ENCODE measurements at regions not wholly inside any gene's neighbourhood (a gene's known extent, or its start where the extent isn't known, plus 50 kb on each side); places are given as distances from the start of the nearest gene placed in this dataset.

- no peaks in the 10 kb centered on the region for H3K36me3 ChIP-seq
- no peaks in the 10 kb centered on the region for H3K4me1 ChIP-seq
- intact Hi-C loops (cut with DNase I) = no loop called here
- 60 to 65% methylated on average over 10 of the region's 10 CpGs for WGBS, 2 donors
- DNase-seq (no peak), ATAC-seq (no peak), FAIRE-seq (no peak)
- no peak overlapping the region for H3K27ac ChIP-seq
- H3K27me3 ChIP-seq = no peaks in the 10 kb centered on the region
- H3K4me3 ChIP-seq = no peak overlapping the region
- no peak for TF ChIP-seq CTCF (IDR thresholded peaks at IDR 0.05)
- no peaks in the 10 kb centered on the region for H3K9me3 ChIP-seq
Measured at GRCh38 chr13:22461854-22462490, 718.8 kb upstream of the SGCG start.

GRCh38 chr13:22463089-22463488, 717.7 kb upstream of the SGCG start:
- H3K27me3 ChIP-seq = no peaks in the 10 kb centered on the region
- no peak overlapping the region for H3K27ac ChIP-seq
- H3K4me1 ChIP-seq = no peaks in the 10 kb centered on the region
- no peak for FAIRE-seq
- H3K4me3 ChIP-seq = no peak overlapping the region
- intact Hi-C loops (cut with DNase I) = no loop called here
- DNase-seq = no peak
- WGBS, 2 donors = 47 to 49% methylated on average over 2 of the region's 2 CpGs
- ATAC-seq = no peak
- TF ChIP-seq CTCF (IDR thresholded peaks at IDR 0.05) = no peak
- no peaks in the 10 kb centered on the region for H3K9me3 ChIP-seq
- no peaks in the 10 kb centered on the region for H3K36me3 ChIP-seq

- no peak for DNase-seq
- Histone ChIP-seq H3K27me3 (no peaks in the 10 kb centered on the region), H3K9me3 (no peaks in the 10 kb centered on the region), H3K4me3 (no peak overlapping the region), H3K4me1 (no peaks in the 10 kb centered on the region), H3K36me3 (no peaks in the 10 kb centered on the region), H3K27ac (no peak overlapping the region)
- FAIRE-seq = no peak
- WGBS, 2 donors = 19 to 40% methylated on average over 1 of the region's 1 CpG
- ATAC-seq = peak in 2 of 4 donors; percentile 17 to 19
- TF ChIP-seq CTCF (IDR thresholded peaks at IDR 0.05) = no peak
- intact Hi-C loops (cut with DNase I) = no loop called here
Measured at GRCh38 chr13:22468045-22468444, 712.7 kb upstream of the SGCG start.

- H3K27ac ChIP-seq = no peak overlapping the region
- H3K27me3 ChIP-seq = no peaks in the 10 kb centered on the region
- no peaks in the 10 kb centered on the region for H3K9me3 ChIP-seq
- no peak overlapping the region for H3K4me3 ChIP-seq
- FAIRE-seq (no peak), DNase-seq (no peak), ATAC-seq (no peak)
- 86 to 95% methylated on average over 4 of the region's 4 CpGs for WGBS, 2 donors
- no peaks in the 10 kb centered on the region for H3K4me1 ChIP-seq
- intact Hi-C loops (cut with DNase I) = no loop called here
- no peaks in the 10 kb centered on the region for H3K36me3 ChIP-seq
- TF ChIP-seq CTCF (IDR thresholded peaks at IDR 0.05) = no peak
Measured at GRCh38 chr13:22468824-22469223, 712.0 kb upstream of the SGCG start.

GRCh38 chr13:22469452-22469851, 711.3 kb upstream of the SGCG start:
- no peak for ATAC-seq
- WGBS, 2 donors = 74 to 78% methylated on average over 4 of the region's 4 CpGs

More at GRCh38 chr13:22469452-22469851, 711.3 kb upstream of the SGCG start:
- no peak overlapping the region for H3K4me3 ChIP-seq
- DNase-seq (no peak), FAIRE-seq (no peak)
- intact Hi-C loops (cut with DNase I) = no loop called here
- no peaks in the 10 kb centered on the region for H3K4me1 ChIP-seq
- no peak for TF ChIP-seq CTCF (IDR thresholded peaks at IDR 0.05)
- H3K27ac ChIP-seq = no peak overlapping the region
- H3K36me3 ChIP-seq = no peaks in the 10 kb centered on the region
- no peaks in the 10 kb centered on the region for H3K27me3 ChIP-seq
- H3K9me3 ChIP-seq = no peaks in the 10 kb centered on the region
